ENCODE measurements at regions not wholly inside any gene's neighbourhood (a gene's known extent, or its start where the extent isn't known, plus 50 kb on each side); places are given as distances from the start of the nearest gene placed in this dataset.

GRCh38 chr16:59658572-59658971 lies 924.5 kb upstream of the GOT2 start:
- ATAC-seq (no peak), DNase-seq (ENCODE audit: low spot score) (no peak)
- Mint-ChIP-seq H3K27me3 (ENCODE audit: insufficient read depth, low read depth, poor library complexity) (no peaks in the 10 kb centered on the region), H3K9me3 (no peaks in the 10 kb centered on the region), H3K36me3 (ENCODE audit: low read depth) (no peaks in the 10 kb centered on the region), H3K27ac (no peak overlapping the region), H3K4me1 (no peaks in the 10 kb centered on the region), H3K4me3 (no peak overlapping the region)
- H3F3A ChIP-seq (replicated peaks; ENCODE audit: low read depth): no peaks in the 10 kb centered on the region
- H3K4me2 ChIP-seq: no peak overlapping the region
- H3K27ac ChIP-seq (ENCODE audit: low read depth): no peak overlapping the region
- H3K4me3 ChIP-seq: no peak overlapping the region
- H4K20me1 ChIP-seq (replicated peaks; ENCODE audit: insufficient read depth): no peaks in the 10 kb centered on the region
- H3K27me3 ChIP-seq (ENCODE audit: insufficient read depth): no peaks in the 10 kb centered on the region
- H3K36me3 ChIP-seq (ENCODE audit: insufficient read depth): no peaks in the 10 kb centered on the region
- no peaks in the 10 kb centered on the region for H3K79me2 ChIP-seq (replicated peaks; ENCODE audit: insufficient read depth)
- no peak overlapping the region for H2AFZ ChIP-seq
- H3K4me1 ChIP-seq (ENCODE audit: insufficient read depth): no peaks in the 10 kb centered on the region
- TF ChIP-seq EZH2 (IDR thresholded peaks at IDR 0.05; ENCODE audit: low read depth, unreplicated experiment) (no peak), STAT1 (IDR thresholded peaks at IDR 0.05; ENCODE audit: unreplicated experiment) (no peak), POLR2AphosphoS5 (IDR thresholded peaks at IDR 0.05; ENCODE audit: low read depth) (no peak), EZH2phosphoT487 (IDR thresholded peaks at IDR 0.05; ENCODE audit: unreplicated experiment) (no peak), ZNF331 (CRISPR knock-in tag; IDR thresholded peaks at IDR 0.05; ENCODE audit: low read depth) (no peak), JUNB (IDR thresholded peaks at IDR 0.05; ENCODE audit: unreplicated experiment) (no peak), ZNF114 (CRISPR knock-in tag; IDR thresholded peaks at IDR 0.05) (no peak), CREB1 (CRISPR knock-in tag; IDR thresholded peaks at IDR 0.05; ENCODE audit: low read depth) (no peak), NANOG (IDR thresholded peaks at IDR 0.05; ENCODE audit: borderline replicate concordance) (no peak)
- TF ChIP-seq, protein P1, sequence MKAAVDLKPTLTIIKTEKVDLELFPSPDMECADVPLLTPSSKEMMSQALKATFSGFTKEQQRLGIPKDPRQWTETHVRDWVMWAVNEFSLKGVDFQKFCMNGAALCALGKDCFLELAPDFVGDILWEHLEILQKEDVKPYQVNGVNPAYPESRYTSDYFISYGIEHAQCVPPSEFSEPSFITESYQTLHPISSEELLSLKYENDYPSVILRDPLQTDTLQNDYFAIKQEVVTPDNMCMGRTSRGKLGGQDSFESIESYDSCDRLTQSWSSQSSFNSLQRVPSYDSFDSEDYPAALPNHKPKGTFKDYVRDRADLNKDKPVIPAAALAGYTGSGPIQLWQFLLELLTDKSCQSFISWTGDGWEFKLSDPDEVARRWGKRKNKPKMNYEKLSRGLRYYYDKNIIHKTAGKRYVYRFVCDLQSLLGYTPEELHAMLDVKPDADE (IDR thresholded peaks at IDR 0.05): no peak
- TF ChIP-seq, protein P2, sequence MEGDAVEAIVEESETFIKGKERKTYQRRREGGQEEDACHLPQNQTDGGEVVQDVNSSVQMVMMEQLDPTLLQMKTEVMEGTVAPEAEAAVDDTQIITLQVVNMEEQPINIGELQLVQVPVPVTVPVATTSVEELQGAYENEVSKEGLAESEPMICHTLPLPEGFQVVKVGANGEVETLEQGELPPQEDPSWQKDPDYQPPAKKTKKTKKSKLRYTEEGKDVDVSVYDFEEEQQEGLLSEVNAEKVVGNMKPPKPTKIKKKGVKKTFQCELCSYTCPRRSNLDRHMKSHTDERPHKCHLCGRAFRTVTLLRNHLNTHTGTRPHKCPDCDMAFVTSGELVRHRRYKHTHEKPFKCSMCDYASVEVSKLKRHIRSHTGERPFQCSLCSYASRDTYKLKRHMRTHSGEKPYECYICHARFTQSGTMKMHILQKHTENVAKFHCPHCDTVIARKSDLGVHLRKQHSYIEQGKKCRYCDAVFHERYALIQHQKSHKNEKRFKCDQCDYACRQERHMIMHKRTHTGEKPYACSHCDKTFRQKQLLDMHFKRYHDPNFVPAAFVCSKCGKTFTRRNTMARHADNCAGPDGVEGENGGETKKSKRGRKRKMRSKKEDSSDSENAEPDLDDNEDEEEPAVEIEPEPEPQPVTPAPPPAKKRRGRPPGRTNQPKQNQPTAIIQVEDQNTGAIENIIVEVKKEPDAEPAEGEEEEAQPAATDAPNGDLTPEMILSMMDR (conservative IDR thresholded peaks at IDR 0.05; ENCODE audit: low read depth in 2 of 2): no peak
- TF ChIP-seq, protein P3, sequence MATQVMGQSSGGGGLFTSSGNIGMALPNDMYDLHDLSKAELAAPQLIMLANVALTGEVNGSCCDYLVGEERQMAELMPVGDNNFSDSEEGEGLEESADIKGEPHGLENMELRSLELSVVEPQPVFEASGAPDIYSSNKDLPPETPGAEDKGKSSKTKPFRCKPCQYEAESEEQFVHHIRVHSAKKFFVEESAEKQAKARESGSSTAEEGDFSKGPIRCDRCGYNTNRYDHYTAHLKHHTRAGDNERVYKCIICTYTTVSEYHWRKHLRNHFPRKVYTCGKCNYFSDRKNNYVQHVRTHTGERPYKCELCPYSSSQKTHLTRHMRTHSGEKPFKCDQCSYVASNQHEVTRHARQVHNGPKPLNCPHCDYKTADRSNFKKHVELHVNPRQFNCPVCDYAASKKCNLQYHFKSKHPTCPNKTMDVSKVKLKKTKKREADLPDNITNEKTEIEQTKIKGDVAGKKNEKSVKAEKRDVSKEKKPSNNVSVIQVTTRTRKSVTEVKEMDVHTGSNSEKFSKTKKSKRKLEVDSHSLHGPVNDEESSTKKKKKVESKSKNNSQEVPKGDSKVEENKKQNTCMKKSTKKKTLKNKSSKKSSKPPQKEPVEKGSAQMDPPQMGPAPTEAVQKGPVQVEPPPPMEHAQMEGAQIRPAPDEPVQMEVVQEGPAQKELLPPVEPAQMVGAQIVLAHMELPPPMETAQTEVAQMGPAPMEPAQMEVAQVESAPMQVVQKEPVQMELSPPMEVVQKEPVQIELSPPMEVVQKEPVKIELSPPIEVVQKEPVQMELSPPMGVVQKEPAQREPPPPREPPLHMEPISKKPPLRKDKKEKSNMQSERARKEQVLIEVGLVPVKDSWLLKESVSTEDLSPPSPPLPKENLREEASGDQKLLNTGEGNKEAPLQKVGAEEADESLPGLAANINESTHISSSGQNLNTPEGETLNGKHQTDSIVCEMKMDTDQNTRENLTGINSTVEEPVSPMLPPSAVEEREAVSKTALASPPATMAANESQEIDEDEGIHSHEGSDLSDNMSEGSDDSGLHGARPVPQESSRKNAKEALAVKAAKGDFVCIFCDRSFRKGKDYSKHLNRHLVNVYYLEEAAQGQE (IDR thresholded peaks at IDR 0.05; ENCODE audit: unreplicated experiment): no peak
- TF ChIP-seq, protein P4, sequence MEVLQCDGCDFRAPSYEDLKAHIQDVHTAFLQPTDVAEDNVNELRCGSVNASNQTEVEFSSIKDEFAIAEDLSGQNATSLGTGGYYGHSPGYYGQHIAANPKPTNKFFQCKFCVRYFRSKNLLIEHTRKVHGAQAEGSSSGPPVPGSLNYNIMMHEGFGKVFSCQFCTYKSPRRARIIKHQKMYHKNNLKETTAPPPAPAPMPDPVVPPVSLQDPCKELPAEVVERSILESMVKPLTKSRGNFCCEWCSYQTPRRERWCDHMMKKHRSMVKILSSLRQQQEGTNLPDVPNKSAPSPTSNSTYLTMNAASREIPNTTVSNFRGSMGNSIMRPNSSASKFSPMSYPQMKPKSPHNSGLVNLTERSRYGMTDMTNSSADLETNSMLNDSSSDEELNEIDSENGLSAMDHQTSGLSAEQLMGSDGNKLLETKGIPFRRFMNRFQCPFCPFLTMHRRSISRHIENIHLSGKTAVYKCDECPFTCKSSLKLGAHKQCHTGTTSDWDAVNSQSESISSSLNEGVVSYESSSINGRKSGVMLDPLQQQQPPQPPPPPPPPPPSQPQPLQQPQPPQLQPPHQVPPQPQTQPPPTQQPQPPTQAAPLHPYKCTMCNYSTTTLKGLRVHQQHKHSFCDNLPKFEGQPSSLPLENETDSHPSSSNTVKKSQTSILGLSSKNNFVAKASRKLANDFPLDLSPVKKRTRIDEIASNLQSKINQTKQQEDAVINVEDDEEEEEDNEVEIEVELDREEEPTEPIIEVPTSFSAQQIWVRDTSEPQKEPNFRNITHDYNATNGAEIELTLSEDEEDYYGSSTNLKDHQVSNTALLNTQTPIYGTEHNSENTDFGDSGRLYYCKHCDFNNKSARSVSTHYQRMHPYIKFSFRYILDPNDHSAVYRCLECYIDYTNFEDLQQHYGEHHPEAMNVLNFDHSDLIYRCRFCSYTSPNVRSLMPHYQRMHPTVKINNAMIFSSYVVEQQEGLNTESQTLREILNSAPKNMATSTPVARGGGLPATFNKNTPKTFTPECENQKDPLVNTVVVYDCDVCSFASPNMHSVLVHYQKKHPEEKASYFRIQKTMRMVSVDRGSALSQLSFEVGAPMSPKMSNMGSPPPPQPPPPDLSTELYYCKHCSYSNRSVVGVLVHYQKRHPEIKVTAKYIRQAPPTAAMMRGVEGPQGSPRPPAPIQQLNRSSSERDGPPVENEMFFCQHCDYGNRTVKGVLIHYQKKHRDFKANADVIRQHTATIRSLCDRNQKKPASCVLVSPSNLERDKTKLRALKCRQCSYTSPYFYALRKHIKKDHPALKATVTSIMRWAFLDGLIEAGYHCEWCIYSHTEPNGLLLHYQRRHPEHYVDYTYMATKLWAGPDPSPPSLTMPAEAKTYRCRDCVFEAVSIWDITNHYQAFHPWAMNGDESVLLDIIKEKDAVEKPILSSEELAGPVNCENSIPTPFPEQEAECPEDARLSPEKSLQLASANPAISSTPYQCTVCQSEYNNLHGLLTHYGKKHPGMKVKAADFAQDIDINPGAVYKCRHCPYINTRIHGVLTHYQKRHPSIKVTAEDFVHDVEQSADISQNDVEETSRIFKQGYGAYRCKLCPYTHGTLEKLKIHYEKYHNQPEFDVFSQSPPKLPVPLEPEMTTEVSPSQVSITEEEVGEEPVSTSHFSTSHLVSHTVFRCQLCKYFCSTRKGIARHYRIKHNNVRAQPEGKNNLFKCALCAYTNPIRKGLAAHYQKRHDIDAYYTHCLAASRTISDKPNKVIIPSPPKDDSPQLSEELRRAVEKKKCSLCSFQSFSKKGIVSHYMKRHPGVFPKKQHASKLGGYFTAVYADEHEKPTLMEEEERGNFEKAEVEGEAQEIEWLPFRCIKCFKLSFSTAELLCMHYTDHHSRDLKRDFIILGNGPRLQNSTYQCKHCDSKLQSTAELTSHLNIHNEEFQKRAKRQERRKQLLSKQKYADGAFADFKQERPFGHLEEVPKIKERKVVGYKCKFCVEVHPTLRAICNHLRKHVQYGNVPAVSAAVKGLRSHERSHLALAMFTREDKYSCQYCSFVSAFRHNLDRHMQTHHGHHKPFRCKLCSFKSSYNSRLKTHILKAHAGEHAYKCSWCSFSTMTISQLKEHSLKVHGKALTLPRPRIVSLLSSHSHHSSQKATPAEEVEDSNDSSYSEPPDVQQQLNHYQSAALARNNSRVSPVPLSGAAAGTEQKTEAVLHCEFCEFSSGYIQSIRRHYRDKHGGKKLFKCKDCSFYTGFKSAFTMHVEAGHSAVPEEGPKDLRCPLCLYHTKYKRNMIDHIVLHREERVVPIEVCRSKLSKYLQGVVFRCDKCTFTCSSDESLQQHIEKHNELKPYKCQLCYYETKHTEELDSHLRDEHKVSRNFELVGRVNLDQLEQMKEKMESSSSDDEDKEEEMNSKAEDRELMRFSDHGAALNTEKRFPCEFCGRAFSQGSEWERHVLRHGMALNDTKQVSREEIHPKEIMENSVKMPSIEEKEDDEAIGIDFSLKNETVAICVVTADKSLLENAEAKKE (CRISPR knock-in tag; IDR thresholded peaks at IDR 0.05): no peak
- peaks cover 2% of the 10 kb centered on the region; the same call in 1 of the 2 replicates for H3K9me2 ChIP-seq (ENCODE audit: insufficient read depth)
